Stimulated activated CD4-positive, alpha-beta T cell treated with anti-CD3 and anti-CD28 coated beads, Interleukin-1b, Interleukin-23, amount 100 ng/mL, for 24 hours (primary cell): ENCODE measurements at regions not wholly inside any gene's neighbourhood (a gene's known extent, or its start where the extent isn't known, plus 50 kb on each side); places are given as distances from the start of the nearest gene placed in this dataset.
"Not testable (repeated sequence)": the region's sequence is repeated elsewhere in the genome, so short reads cannot be mapped to it uniquely, and the experiment has no call there.

ENCODE experiments used
- DNase-seq, 4 experiments: peaks; one replicate each; pipeline ENCODE4 v3.0.0-alpha.2; 2020; ENCODE audit warnings: low read depth in 4 of 4, low spot score in 1 of 4

DNA sequence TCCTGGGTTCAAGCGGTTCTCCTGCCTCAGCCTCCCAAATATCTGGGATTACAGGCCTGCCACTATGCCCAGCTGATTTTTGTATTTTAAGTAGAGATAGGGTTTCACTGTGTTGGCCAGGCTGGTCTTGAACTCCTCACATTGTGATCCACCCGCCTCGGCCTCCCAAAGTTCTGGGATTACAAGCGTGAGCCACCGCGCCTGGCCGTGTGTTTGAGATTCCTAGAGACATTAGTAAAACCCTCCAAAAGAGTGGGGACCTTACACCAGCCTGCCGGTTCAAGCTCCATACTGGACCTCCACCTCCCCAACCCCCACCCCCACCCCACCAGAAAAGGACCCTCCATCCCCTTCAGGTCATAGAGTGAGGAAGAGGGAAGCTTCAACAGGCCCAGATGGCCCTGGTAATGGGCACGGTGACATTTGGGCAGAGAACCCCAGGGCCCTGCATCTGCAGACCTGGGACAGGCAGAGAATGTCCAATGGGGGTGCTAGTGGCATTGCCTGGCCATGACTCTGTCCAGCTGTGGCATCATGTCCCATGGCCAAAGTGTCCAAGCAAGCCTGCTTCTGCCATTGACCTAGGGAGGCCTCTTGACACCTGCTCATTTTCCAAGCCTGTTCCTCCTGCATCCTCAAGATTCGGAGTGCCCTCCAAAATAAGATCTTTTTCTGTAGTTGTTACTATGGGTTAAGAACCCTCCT, 108.9 kb upstream of the KLF13 start:
- no peak for DNase-seq

DNA sequence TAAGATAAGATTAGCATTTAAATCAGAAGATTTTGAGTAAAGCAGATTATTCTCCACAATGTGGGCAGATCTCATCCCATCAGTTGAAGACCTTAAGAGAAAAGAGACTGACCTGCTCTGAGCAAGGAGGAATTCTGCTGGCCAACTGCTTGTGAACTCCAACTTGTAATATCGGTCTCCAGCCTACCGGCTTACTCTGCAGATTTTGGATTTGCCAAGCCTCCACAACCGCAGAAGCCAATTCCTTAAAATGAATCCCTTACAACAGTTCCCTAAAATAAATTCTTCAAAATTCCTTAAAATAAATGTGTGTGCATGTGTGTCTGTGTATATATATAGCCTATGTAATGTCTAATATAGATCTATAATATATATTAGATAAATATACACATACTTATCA, 107.4 kb upstream of the KLF13 start:
- no peak for DNase-seq

DNA sequence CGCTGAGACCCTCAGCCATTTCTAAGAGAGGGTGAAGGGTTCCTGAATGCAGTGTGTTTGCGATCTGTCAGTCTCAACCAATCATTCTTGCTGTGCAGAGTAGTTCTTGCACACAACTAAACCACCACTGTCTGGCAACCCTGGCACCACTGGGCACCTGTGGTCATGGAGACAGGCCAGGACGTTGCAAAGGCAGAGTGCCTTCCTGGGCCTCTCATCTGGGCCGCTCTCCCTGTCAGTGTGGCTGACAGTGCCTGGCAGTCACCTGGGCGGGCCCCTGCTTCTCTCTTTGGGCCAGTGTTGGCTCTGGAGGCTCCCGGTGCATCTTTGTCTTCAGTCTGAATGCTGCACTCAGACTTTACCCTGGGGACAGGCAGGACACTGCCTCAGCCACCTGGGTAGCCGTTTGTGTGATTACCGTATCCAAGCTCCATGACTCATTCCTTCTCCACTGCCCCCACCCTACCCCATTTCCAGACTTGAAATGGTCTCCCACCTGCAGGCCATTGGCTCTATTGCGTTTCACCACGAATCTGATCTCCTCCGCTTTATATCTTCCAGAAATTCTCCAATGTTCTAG, 104.6 kb upstream of the KLF13 start:
- DNase-seq = no peak

DNA sequence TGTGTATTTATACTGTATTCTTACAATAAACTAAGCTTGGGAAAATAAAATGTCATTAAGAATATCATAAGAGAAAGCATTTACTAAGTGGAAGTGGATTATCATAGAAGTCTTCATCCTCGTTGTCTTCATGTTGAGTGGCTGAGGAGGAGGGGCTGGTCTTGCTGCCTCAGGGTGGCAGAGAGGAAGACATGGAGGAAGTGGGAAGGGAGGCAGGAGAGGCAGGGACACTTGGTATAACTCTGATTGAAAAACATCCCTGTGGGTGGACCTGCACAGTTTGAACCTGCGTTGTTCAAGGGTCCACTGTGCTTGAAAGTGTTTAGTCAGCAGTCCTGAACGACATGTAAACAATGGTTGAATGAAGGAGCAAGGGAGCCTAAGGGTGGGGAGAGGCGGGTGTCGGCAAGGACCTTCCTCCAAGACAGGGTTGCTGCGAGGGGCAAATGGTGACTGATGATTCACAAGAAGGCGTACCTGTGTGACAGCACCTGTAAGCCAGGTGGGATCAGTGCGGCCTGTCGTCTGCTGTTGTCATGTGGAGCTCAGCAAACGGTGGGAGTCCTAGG, 103.8 kb upstream of the KLF13 start:
- DNase-seq = no peak

DNA sequence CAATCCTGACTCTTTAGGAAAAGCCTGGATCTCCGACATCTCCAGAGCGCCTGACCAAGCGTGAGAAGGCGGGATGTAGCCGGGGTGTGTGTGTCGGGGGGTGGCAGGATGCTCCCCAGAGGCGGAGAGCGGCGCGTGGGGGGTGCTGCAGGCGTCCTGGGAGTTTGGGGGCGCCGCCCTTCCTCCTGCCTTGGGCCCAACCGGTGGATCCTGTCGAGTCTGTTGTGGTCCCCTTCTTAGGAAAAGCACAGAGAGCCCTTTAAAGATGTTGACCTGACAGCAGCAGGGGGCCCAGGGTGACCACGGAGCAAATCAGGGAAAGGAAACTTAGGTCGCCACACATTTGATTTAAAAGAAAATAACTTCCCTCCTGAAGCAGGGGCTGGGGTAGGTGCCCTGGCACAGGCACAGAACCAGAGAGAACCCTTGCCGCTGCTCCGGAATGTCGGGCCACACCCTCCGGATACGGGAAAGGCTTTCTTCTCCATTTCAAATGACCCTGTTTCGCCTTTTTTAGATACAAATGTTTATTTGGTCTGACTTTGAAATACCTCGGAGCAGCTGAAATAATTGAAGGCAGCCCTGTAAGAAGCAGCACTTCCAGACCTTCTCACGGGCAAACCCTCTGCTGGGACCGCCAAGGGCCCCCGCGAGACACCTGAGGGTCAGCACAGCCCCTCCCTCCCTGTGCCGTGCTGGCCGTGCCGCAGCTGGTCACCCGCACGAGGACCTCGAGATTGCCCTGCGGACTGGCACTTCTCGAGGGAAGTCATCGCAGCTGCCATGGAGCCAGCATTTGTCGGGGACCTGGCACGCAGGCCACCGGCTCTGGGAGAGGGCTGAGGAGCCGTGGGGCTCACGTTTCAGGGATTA, 102.9 kb upstream of the KLF13 start:
- DNase-seq = no peak

DNA sequence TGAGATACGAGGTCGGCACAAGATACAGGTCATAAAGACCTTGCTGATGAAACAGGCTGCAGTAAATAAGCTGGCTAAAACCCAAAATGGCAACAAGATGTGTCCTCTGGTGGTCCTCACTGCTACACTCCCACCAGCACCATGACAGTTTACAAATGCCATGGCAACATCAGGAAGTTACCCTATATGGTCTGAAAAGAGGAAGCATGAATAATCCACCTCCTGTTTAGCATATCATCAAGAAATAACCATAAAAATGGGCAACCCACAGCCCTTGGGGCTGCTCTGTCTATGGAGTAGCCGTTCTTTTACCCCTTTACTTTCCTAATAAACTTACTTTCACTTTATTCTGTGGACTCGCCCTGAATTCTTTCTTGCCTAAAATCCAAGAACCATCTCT, 102.0 kb upstream of the KLF13 start:
- DNase-seq = not testable (repeated sequence)

- no peak for DNase-seq
Observed at GRCh38 chr15:31225356-31225955, 101.2 kb upstream of the KLF13 start.

- no peak for DNase-seq
Observed at GRCh38 chr15:31226021-31226420, 100.6 kb upstream of the KLF13 start.

DNA sequence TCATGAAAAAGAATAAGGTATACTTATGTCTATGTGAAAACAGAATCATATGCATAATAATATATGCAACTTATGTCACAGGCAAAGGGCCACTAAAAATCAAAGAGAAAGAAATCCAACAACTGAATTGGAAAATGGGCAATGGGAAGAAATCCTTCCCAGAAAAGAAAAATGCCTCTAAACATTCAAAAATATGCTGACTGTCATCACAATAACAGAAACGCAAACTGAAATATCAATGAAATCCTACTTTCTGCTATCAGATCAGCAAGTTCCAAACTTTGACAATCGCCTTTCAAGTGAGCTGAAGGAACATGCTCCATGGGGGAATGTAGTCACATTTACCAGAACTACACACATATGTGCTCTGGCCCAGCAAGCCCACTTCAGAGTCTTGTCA, 99.4 kb upstream of the KLF13 start:
- DNase-seq = no peak

GRCh38 chr15:31228011-31228484, 98.6 kb upstream of the KLF13 start:
- no peak for DNase-seq

GRCh38 chr15:31228980-31229826, 97.4 kb upstream of the KLF13 start:
- no peak for DNase-seq

- DNase-seq = no peak
Observed at GRCh38 chr15:31230630-31231485, 95.8 kb upstream of the KLF13 start.

DNA sequence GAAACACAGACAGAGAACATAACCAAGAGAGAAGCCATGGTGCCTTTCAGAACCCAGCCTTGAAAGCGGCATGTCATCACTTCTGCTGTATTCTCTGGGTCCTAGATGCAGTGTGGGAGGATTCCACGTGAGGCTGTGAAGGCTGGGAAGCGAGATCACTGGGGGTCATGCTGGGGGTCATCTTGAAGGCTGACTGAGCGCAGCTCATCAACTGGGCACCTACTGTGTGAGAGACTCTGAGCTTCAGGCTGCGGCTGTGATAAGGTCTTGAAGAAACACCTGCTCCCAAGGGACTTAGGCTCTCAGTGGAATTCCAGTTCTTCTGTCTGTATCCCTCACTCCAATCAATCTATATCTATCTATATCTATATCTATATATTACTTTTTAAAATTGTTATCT, 91.8 kb upstream of the KLF13 start:
- DNase-seq = no peak

DNA sequence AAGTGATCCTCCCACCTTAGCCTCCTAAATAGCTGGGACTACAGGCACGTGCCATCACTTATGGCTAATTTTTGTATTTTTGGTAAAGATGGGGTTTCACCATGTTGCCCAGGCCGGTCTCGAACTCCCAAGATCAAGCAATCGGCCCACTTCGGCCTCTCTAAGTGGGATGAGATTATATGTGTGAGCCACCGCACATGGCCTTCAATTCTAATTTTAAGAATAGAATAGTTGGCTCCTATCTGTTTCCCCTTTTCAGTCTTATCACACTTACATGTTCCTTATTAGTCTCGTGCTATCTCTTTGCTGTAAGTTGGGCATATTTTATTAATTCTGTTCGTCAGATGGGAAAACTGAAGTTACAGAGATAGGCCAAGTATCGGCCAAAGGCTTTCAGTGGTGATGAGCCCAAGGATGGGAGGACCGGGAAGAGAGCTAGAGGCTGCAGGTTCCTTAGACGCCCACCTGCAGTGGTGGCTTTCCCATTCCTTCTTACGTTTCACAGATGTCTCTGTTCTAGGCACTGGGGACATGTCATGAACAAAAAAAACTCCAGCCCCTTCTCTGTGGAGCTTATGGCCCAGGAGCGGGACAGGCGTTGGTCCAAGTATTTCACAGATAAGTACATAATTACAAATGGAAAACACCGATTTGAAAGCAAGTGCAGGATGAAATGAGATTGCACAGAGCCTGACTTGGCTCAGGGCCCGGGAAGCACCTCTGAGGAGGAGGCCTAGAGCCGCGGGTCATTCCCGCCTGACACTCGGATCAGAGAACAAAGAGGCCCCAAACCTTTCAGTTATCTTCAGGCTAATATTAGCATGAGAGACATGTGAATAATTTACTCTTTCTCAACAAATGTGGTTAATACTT, 91.1 kb upstream of the KLF13 start:
- DNase-seq = no peak

- no peak for DNase-seq
Observed at GRCh38 chr15:31236184-31237042, 90.2 kb upstream of the KLF13 start.

DNA sequence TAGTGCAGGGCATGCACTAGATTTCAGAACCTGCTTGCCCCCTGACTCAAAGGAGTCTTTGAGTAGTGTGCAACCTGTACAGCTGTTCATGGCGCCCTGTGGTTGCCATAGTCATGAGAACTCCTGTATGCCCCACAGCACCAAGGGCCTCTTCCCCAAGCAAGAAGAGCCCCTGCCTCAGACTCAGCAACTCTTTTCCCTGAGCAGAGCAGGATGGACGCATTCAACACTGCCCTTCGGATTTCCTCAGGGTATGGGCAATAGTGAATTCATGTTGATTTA, 89.7 kb upstream of the KLF13 start:
- no peak for DNase-seq

- DNase-seq = no peak
Observed at GRCh38 chr15:31238906-31239305, 87.7 kb upstream of the KLF13 start.

GRCh38 chr15:31239409-31239808, 87.2 kb upstream of the KLF13 start:
- DNase-seq = no peak
